GM12875 (cell line): ENCODE measurements at regions not wholly inside any gene's neighbourhood (a gene's known extent, or its start where the extent isn't known, plus 50 kb on each side); places are given as distances from the start of the nearest gene placed in this dataset.

Source experiments
- H3K4me3 ChIP-seq: one replicate; pipeline ENCODE4 v1.5.1; 2011; ENCODE audit warnings: low read depth, low read length, control low read depth
- CTCF ChIP-seq: IDR thresholded peaks from 2 replicates; pipeline ENCODE4 v1.5.1; 2011; ENCODE audit warnings: low read depth, mild to moderate bottlenecking, control low read depth, inconsistent platforms, low read length, moderate library complexity, borderline replicate concordance; ENCODE audit not compliant: insufficient read depth

GRCh38 chr6:170008294-170008785, 256.9 kb downstream of the ERMARD start:
- TF ChIP-seq CTCF, result no peak
- H3K4me3 ChIP-seq, result no peak overlapping the region

GRCh38 chr6:170007468-170008293, 256.3 kb downstream of the ERMARD start:
- no peak for TF ChIP-seq CTCF
- H3K4me3 ChIP-seq, result no peak overlapping the region

GRCh38 chr6:170006900-170007467, 255.6 kb downstream of the ERMARD start:
- no peak overlapping the region for H3K4me3 ChIP-seq
- no peak for TF ChIP-seq CTCF

DNA sequence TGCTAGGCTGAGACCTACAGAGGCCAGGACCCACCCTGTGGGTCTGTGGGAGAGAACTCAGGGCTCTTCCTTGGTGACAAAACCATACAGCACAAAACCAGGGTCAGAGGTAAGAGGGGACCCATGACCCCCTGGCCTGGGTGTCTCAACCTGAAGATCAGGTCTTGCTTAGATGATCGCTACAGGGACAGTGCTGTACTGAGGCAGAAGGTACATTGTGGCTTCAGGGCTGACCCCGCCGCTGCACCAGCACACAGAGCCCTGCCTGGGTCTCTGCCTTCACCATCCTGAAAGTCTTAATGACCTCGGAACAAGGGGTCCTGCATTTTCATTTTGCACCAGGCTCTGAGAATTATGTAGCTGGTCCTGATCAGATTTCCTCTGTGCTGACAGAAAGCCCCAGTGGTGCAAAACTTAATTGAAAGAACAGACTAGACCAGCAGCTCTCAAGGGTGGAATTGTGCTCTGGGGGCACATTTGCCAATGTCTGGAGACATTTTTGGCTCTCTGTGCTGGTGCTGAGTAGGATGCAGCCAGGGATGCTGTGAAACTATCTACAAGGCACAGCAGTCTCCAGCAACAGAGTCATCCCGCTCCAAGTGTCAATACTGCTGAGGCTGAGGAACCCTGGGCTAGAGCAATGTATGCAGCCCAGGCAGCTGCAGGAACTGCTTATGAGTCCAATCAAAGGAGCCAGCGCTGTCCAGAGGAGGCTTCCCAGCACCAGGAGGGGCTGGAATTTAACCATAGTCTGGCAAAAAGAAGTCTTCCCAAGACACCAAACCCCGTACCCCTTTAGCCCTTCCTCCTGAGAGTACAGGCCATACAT, 254.9 kb downstream of the ERMARD start:
- TF ChIP-seq CTCF, result no peak
- H3K4me3 ChIP-seq, result no peak overlapping the region

DNA sequence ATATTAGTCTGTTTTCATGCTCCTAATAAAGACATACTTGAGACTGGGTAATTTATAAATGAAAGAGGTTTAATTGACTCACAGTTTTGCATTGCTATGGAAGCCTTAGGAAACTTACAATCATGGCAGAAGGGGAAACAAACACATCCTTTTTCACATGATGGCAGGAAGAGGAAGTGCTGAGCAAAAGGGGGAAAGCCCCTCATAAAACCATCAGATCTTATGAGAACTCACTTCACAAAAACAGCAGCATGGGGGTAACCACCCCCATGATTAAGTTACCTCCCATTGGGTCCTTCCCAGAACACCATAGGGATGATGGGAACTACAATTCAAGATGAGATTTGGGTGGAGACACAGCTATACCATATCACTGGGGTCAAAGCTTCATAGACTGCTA, 254.2 kb downstream of the ERMARD start:
- TF ChIP-seq CTCF, result no peak
- no peak overlapping the region for H3K4me3 ChIP-seq

DNA sequence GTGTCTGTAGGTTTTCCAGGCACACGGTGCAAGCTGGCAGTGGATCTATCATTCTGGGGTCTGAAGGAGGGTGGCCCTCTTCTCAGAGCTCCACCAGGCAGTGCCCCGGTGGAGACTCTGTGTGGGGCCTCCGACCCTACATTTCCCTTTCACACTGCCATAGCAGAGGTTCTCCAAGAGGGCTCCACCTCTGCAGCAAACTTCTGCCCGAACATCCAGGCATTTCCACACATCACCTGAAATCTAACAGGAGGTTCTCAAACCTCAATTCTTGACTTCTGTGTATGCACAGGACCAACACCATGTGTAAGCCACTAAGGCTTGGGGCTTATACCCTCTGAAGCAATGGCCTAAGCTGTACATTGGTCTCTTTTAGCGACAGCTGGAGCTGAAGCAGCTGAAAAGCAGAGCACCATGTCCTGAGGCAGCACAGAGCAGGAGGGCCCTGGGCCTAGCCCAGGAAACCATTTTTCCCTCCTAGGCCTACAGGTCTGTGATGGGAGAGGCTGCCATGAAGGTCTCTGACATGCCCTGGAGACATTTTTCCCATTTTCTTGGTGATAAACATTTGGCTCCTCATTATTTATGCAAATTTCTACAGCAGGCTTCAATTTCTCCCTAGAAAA, 253.3 kb downstream of the ERMARD start:
- H3K4me3 ChIP-seq, result no peak overlapping the region
- no peak for TF ChIP-seq CTCF
